Naive thymus-derived CD8-positive, alpha-beta T cell (primary cell): ENCODE measurements at regions not wholly inside any gene's neighbourhood (a gene's known extent, or its start where the extent isn't known, plus 50 kb on each side); places are given as distances from the start of the nearest gene placed in this dataset.

Experiments
- ATAC-seq, 2 donors: fragments of 150-1000 bp; cut with Tn5 transposase in 1 of 2; sonication (Bioruptor Pico), chemical (Tn5 transposase) in 1 of 2; 1 replicate in 1 of 2; 2 replicates in 1 of 2; pipeline ENCODE4 v1.10.0; 2021; ENCODE audit warnings: mild to moderate bottlenecking in 2 of 2, moderate library complexity in 2 of 2
- POLR2A ChIA-PET: fragments of 350-600 bp; sonication (Branson Sonifier 250); formaldehyde crosslinking; loops from one replicate; lab custom pipeline; 2021; ENCODE audit warnings: antibody characterized with exemption; lab: Charles Lee
- DNase-seq, 10 donors: peaks; one replicate each; pipeline versions ENCODE4 v3.0.0 to v3.0.0-alpha.2; 2020 to 2022
- H3K27ac Mint-ChIP-seq, 10 donors: one replicate each; pipeline ENCODE4 v1.8.0; 2020 to 2022; ENCODE audit warnings: mild to moderate bottlenecking in 10 of 10, mixed read lengths in 10 of 10, moderate library complexity in 4 of 10, inconsistent platforms in 1 of 10
- H3K27me3 Mint-ChIP-seq, 5 donors: one replicate each; pipeline ENCODE4 v1.8.0; 2021 to 2022; ENCODE audit warnings: mixed read lengths in 5 of 5
- H3K36me3 Mint-ChIP-seq, 3 donors: one replicate each; pipeline ENCODE4 v1.8.0; 2020 to 2022; ENCODE audit warnings: mixed read lengths in 3 of 3, mild to moderate bottlenecking in 2 of 3, inconsistent platforms in 1 of 3
- H3K4me1 Mint-ChIP-seq, 4 donors: one replicate each; pipeline ENCODE4 v1.8.0; 2021 to 2022; ENCODE audit warnings: mixed read lengths in 4 of 4
- H3K4me3 Mint-ChIP-seq, 10 donors: one replicate each; pipeline ENCODE4 v1.8.0; 2020 to 2022; ENCODE audit warnings: mild to moderate bottlenecking in 10 of 10, mixed read lengths in 10 of 10, moderate library complexity in 6 of 10, inconsistent platforms in 1 of 10
- H3K9me3 Mint-ChIP-seq, 9 donors: one replicate each; pipeline ENCODE4 v1.8.0; 2020 to 2022; ENCODE audit warnings: mixed read lengths in 9 of 9, mild to moderate bottlenecking in 3 of 9, inconsistent platforms in 1 of 9, moderate library complexity in 1 of 9

DNA sequence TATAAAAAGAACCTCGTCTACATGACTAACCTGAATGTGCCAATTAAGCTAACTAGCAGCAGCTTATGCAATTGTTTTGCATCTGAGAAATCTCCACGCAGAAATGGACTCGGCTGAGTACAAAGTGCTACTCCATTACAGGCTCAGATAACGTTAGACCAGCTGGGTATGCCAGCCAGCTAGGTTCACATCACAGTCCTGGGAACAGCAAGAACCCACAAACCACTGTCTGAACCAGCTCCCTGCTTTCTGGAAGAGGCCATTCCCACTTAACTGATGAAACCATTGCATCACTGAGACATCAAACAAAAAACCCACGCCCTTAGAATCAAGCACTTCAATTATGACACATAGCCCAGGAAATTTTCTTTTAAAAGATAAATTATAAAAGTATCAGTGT, 202.7 kb downstream of the CYRIA start:
- Mint-ChIP-seq H3K27me3 (peaks cover 0 to 28% (median 6%) of the 10 kb centered on the region in 5 donors), H3K36me3 (no peaks in the 10 kb centered on the region), H3K4me1 (no peaks in the 10 kb centered on the region), H3K27ac (no peak overlapping the region), H3K4me3 (no peak overlapping the region), H3K9me3 (peaks cover 0 to 16% (median 0%) of the 10 kb centered on the region in 9 donors)
- DNase-seq (no peak), ATAC-seq (no peak)
- POLR2A ChIA-PET, result no interaction called here

- POLR2A ChIA-PET, result no interaction called here
- no peak for ATAC-seq
- peaks cover 0 to 28% (median 6%) of the 10 kb centered on the region in 5 donors for H3K27me3 Mint-ChIP-seq
- H3K4me1 Mint-ChIP-seq, result no peaks in the 10 kb centered on the region
- no peaks in the 10 kb centered on the region for H3K36me3 Mint-ChIP-seq
- no peak overlapping the region for H3K4me3 Mint-ChIP-seq
- no peak for DNase-seq
- peaks cover 0 to 16% (median 0%) of the 10 kb centered on the region in 9 donors for H3K9me3 Mint-ChIP-seq
- no peak overlapping the region for H3K27ac Mint-ChIP-seq
Measured at GRCh38 chr2:16461672-16462071, 204.0 kb downstream of the CYRIA start.

GRCh38 chr2:16459606-16460005, 206.0 kb downstream of the CYRIA start:
- Mint-ChIP-seq H3K27me3 (peaks cover 0 to 22% (median 6%) of the 10 kb centered on the region in 5 donors), H3K9me3 (peaks cover 0 to 16% (median 0%) of the 10 kb centered on the region in 9 donors), H3K4me1 (no peaks in the 10 kb centered on the region), H3K36me3 (no peaks in the 10 kb centered on the region), H3K4me3 (no peak overlapping the region), H3K27ac (no peak overlapping the region)
- POLR2A ChIA-PET, result no interaction called here
- DNase-seq (no peak), ATAC-seq (no peak)

DNA sequence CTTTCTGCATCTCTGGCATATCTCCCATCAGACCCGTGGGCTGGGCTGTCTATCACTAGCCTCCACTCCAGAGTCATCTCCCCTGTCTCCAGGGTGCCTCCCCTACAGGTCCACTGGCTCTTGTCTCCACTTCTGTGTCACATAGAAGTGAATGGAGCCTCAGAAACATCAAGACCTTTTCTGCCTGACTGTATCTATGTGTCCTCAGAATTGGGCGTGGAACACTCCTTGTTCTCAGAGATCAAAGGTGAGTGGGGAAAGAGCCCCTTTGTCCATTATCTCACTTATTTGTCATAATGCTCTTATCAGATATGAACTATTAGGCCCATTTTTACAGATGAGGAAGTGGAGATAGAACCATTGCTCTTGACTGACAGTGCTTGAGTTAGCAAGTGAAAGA, 211.0 kb downstream of the CYRIA start:
- ATAC-seq, result no peak
- H3K27ac Mint-ChIP-seq, result no peak overlapping the region
- H3K4me1 Mint-ChIP-seq, result no peaks in the 10 kb centered on the region
- no peak for DNase-seq
- POLR2A ChIA-PET, result no interaction called here
- H3K36me3 Mint-ChIP-seq, result no peaks in the 10 kb centered on the region
- H3K27me3 Mint-ChIP-seq, result peaks cover 0 to 14% (median 3%) of the 10 kb centered on the region in 5 donors
- peaks cover 0 to 14% (median 0%) of the 10 kb centered on the region in 9 donors for H3K9me3 Mint-ChIP-seq
- H3K4me3 Mint-ChIP-seq, result no peak overlapping the region

DNA sequence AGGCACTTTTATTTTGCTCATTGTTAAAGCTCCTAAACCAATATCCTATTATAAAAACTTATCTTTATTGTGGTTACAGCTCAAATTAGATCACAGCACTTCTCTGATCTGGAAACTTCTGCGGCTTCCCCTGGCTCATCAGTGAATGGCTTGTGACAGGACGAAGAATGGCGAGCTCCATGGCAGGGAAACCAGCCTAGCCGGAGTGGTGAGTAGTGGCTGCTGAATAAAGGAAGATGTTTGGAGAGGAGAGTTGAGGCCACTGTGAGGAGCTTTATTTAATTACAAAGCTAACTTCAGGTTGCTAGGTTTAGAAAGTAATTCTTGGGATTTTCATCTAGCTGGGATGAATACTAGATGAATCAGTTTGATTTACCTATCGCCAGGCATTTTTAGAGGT, 213.5 kb downstream of the CYRIA start:
- Mint-ChIP-seq H3K36me3 (no peaks in the 10 kb centered on the region), H3K4me3 (no peak overlapping the region), H3K27me3 (peaks cover 0 to 16% (median 4%) of the 10 kb centered on the region in 5 donors), H3K4me1 (peaks cover 0 to 2% (median 0%) of the 10 kb centered on the region in 4 donors), H3K9me3 (no peaks in the 10 kb centered on the region), H3K27ac (no peak overlapping the region)
- DNase-seq, result no peak
- POLR2A ChIA-PET, result no interaction called here
- ATAC-seq, result no peak

DNA sequence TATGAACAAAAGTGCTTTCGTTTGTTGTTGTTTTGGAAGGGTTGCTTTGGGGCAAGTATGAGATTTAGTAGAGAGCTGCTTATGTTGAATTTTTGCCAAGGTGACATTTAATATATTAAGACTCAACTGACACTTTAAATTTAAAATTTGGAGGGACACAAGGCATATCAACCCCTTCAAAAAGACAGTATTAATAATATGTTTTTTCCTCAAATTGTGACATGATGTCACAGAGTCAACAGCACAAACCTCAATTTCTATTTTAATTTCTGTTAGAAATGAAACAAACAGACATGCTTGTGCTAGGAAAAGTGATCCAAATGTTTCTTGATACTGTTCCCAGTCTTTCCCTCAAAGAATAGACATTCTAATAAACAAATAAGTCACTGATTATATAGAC, 218.9 kb downstream of the CYRIA start:
- Mint-ChIP-seq H3K4me1 (peaks cover 0 to 2% (median 0%) of the 10 kb centered on the region in 4 donors), H3K36me3 (no peaks in the 10 kb centered on the region), H3K27ac (no peak overlapping the region), H3K9me3 (no peaks in the 10 kb centered on the region), H3K4me3 (no peak overlapping the region), H3K27me3 (peaks cover 2 to 18% (median 5%) of the 10 kb centered on the region in 5 donors)
- DNase-seq (no peak), ATAC-seq (no peak)
- POLR2A ChIA-PET, result no interaction called here

DNA sequence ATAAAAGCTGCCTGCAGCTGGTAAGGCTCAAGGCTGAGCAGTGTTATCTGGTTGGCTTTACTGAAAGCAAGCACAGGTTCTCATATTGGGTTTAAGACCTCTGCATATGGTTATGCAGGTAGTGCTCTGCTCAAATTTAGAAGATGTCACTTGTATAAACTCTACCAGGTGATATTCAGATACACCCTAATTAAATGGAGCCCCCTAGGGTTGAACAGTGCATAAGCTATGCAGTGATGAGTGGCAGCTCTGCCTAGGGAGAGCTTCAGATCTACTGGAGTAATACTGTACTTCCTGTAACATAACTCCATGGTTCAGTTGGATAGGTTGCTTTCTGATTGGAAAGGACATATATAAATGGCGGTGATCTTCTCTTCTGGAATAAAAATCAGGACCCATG, 222.7 kb downstream of the CYRIA start:
- DNase-seq (no peak), ATAC-seq (no peak)
- no peak overlapping the region for H3K27ac Mint-ChIP-seq
- no peaks in the 10 kb centered on the region for H3K4me1 Mint-ChIP-seq
- H3K36me3 Mint-ChIP-seq, result no peaks in the 10 kb centered on the region
- peaks cover 0 to 6% (median 0%) of the 10 kb centered on the region in 9 donors for H3K9me3 Mint-ChIP-seq
- no peak overlapping the region for H3K4me3 Mint-ChIP-seq
- H3K27me3 Mint-ChIP-seq, result peaks cover 1 to 17% (median 10%) of the 10 kb centered on the region in 5 donors
- POLR2A ChIA-PET, result no interaction called here

DNA sequence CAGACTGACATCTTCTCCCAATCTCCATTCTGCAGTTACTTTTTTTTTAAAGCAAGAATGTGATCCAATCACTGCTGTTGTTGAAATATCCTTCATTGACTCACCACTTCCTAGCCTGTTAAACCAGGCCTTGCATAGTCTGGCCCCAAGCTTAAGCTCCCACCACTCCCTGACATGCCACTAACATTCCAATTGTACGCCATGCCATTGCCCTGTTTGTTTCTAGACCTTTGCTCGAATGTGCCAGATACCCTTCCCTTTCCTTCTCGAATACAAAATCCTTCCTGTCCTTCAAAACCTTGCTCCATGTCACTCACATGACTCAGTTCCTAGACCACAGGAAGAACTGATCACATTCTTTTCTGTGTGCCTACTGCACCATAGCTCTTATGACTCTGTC, 224.2 kb downstream of the CYRIA start:
- Mint-ChIP-seq H3K9me3 (peaks cover 0 to 6% (median 0%) of the 10 kb centered on the region in 9 donors), H3K27ac (no peak overlapping the region), H3K4me3 (no peak overlapping the region), H3K27me3 (peaks cover 1 to 25% (median 14%) of the 10 kb centered on the region in 5 donors), H3K4me1 (no peaks in the 10 kb centered on the region), H3K36me3 (no peaks in the 10 kb centered on the region)
- POLR2A ChIA-PET, result no interaction called here
- ATAC-seq (no peak), DNase-seq (no peak)

DNA sequence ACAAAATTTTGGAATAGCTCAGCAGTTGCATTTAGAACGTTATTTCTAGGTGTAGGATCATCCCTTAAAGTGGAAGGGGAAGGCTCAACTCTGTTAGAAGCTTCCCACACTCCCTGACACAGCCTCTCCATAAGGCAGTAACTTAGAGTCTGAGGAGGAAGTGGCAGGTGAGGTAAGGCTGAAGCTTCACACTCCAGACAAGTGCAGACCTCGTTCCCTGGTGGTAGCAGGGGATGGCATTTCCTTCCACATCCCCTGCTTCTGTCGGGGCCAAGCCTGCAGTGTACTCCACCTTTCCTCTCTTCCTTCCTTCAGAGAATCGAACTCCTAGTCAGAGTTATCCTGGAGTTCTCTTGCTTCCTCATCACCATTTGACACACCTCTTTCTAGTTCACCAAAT, 224.7 kb downstream of the CYRIA start:
- Mint-ChIP-seq H3K27me3 (peaks cover 1 to 29% (median 14%) of the 10 kb centered on the region in 5 donors), H3K36me3 (no peaks in the 10 kb centered on the region), H3K4me3 (no peak overlapping the region), H3K4me1 (no peaks in the 10 kb centered on the region), H3K27ac (no peak overlapping the region), H3K9me3 (peaks cover 0 to 6% (median 0%) of the 10 kb centered on the region in 9 donors)
- POLR2A ChIA-PET, result no interaction called here
- ATAC-seq (no peak), DNase-seq (no peak)

DNA sequence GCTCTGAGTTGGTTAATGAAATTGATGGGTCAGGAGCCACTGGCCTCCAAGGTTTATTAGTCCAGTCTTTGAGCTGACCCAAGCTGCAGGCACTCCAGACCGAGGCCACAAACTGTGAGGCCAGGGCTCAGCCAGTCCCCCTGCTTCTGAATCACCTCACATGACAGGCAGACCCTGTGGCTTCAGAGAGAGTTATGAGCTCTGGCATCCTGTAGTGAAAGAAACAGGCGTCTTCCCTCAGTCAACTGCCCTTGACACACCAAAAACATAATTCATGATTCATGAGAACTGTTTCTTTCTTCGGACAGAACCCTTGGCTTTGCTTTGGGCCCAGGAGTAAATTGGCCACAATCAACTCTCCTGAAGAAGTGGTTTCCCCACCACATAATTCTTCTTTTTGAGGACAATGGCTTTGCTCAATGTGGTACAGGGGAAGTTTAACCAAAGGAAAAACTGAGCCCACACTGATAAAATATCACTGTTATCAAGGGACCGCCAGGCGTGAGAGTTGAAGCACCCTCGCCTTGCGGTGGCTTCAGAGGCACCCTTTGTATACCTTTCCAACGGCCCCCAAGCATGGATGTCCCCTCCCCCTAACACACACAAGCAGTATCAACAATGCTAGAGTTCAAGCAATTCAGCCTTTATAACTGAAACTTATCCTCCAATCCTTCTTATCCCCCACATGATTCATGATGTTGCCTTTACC, 226.9 kb downstream of the CYRIA start:
- Mint-ChIP-seq H3K9me3 (peaks cover 0 to 6% (median 0%) of the 10 kb centered on the region in 9 donors), H3K27ac (no peak overlapping the region), H3K27me3 (peaks cover 1 to 29% (median 14%) of the 10 kb centered on the region in 5 donors), H3K4me1 (no peaks in the 10 kb centered on the region), H3K36me3 (no peaks in the 10 kb centered on the region), H3K4me3 (no peak overlapping the region)
- POLR2A ChIA-PET, result no interaction called here
- ATAC-seq (no peak), DNase-seq (no peak)

GRCh38 chr2:16437189-16437588, 228.4 kb downstream of the CYRIA start:
- DNase-seq, result no peak
- Mint-ChIP-seq H3K36me3 (no peaks in the 10 kb centered on the region), H3K4me1 (no peaks in the 10 kb centered on the region), H3K9me3 (peaks cover 0 to 6% (median 0%) of the 10 kb centered on the region in 9 donors), H3K27ac (no peak overlapping the region), H3K4me3 (no peak overlapping the region), H3K27me3 (peaks cover 1 to 29% (median 14%) of the 10 kb centered on the region in 5 donors)
- POLR2A ChIA-PET, result no interaction called here
- ATAC-seq, result no peak

- DNase-seq (no peak), ATAC-seq (no peak)
- Mint-ChIP-seq H3K36me3 (no peaks in the 10 kb centered on the region), H3K4me1 (no peaks in the 10 kb centered on the region), H3K4me3 (no peak overlapping the region), H3K27ac (no peak overlapping the region), H3K9me3 (peaks cover 0 to 3% (median 0%) of the 10 kb centered on the region in 9 donors), H3K27me3 (peaks cover 2 to 26% (median 8%) of the 10 kb centered on the region in 5 donors)
- POLR2A ChIA-PET, result no interaction called here
Measured at GRCh38 chr2:16434393-16434792, 231.2 kb downstream of the CYRIA start.

DNA sequence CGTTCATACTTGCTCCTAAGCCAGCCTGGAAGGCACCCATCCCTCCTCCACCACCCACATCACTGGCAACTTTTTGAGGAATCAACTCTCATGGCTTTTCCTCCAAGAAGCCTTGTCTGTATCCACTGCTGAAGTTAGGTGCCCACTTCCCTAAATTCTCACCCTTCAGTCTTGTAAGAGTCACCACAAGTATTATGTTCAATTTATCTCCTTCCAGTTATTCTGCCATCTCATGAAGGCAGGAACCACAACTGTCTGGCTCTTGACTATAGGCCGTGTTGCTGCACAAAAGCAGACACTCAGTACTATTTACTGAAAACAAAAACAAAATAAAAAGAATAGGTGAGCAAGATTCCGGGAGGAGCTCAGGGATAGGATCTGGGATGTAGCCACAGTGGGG, 234.8 kb downstream of the CYRIA start:
- H3K27me3 Mint-ChIP-seq, result peaks cover 2 to 17% (median 3%) of the 10 kb centered on the region in 5 donors
- POLR2A ChIA-PET, result no interaction called here
- H3K4me1 Mint-ChIP-seq, result no peaks in the 10 kb centered on the region

More for the DNA sequence above, 234.8 kb downstream of the CYRIA start:
- Mint-ChIP-seq H3K27ac (no peak overlapping the region), H3K9me3 (peaks cover 0 to 3% (median 0%) of the 10 kb centered on the region in 9 donors), H3K36me3 (no peaks in the 10 kb centered on the region), H3K4me3 (no peak overlapping the region)
- ATAC-seq (no peak), DNase-seq (no peak)
